ENCODE measurements at regions not wholly inside any gene's neighbourhood (a gene's known extent, or its start where the extent isn't known, plus 50 kb on each side); places are given as distances from the start of the nearest gene placed in this dataset.

- no peak for TF ChIP-seq CTCF (IDR thresholded peaks at IDR 0.05)
- TF ChIP-seq ATF3 (CRISPR knock-in tag; conservative IDR thresholded peaks at IDR 0.05), result no peak
- TF ChIP-seq NR3C1 (CRISPR knock-in tag; conservative IDR thresholded peaks at IDR 0.05; ENCODE audit: low read depth), result no peak
- TF ChIP-seq MYBL2 (CRISPR knock-in tag; IDR thresholded peaks at IDR 0.05), result no peak
- TF ChIP-seq USF1 (CRISPR knock-in tag; IDR thresholded peaks at IDR 0.05), result no peak
- no peak for TF ChIP-seq SMAD4 (CRISPR knock-in tag; IDR thresholded peaks at IDR 0.05)
- TF ChIP-seq SP1 (CRISPR knock-in tag; conservative IDR thresholded peaks at IDR 0.05), result no peak
- TF ChIP-seq ZNF263 (CRISPR knock-in tag; IDR thresholded peaks at IDR 0.05; ENCODE audit: low read depth), result no peak
- no peak for TF ChIP-seq ATF1 (CRISPR knock-in tag; IDR thresholded peaks at IDR 0.05)
- no peak for TF ChIP-seq MAX (CRISPR knock-in tag; IDR thresholded peaks at IDR 0.05)
Observed at GRCh38 chr4:123777373-123777772, 380.8 kb downstream of the SPRY1 start.

All from WTC11 (cell line).